ENCODE measurements at regions not wholly inside any gene's neighbourhood (a gene's known extent, or its start where the extent isn't known, plus 50 kb on each side); places are given as distances from the start of the nearest gene placed in this dataset.

DNA sequence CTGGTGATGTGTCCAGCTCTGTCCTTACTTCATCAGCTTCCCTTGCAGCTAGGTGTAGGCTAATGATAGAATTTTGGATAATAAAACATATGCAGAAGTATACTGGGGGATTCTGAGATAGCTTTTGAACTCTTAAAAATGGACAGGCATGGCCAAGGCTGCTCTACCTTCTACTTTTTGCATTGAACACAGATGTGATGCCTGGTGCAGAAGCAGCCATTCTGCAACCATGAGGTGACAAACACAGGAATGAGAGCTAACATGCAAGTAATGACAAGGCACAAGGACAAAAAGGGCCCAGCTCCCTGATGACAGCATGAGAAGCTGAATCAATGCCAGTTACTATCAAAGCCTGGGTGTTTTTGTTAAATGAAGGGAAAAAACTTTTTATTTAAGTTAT is 686.5 kb upstream of the AUTS2 start:
- FAIRE-seq: no peak
- no peaks in the 10 kb centered on the region for H3K36me3 ChIP-seq (ENCODE audit: control insufficient read depth in 2 of 3, insufficient read depth in 3 of 3, low read length in 3 of 3)
- H3K9me3 ChIP-seq (ENCODE audit: control insufficient read depth in 2 of 3, insufficient read depth in 1 of 3, low read length in 3 of 3): no peaks in the 10 kb centered on the region

GRCh38 chr7:68914006-68914405 is 684.3 kb upstream of the AUTS2 start:
- no peak for FAIRE-seq
- no peaks in the 10 kb centered on the region for H3K4me1 ChIP-seq (ENCODE audit: control insufficient read depth in 2 of 3, insufficient read depth in 2 of 3, low read depth in 1 of 3, low read length in 3 of 3)

More for the DNA sequence above, 686.5 kb upstream of the AUTS2 start:
- Histone ChIP-seq H3K4me3 (ENCODE audit: low read length in 3 of 3) (no peak overlapping the region), H3K9ac (ENCODE audit: low read length in 3 of 3) (no peak overlapping the region), H3K27me3 (ENCODE audit: control insufficient read depth, insufficient read depth, low read length) (no peaks in the 10 kb centered on the region), H3K27ac (ENCODE audit: low read depth in 2 of 2, low read length in 2 of 2) (no peak overlapping the region), H3K4me1 (ENCODE audit: control insufficient read depth in 2 of 3, insufficient read depth in 2 of 3, low read depth in 1 of 3, low read length in 3 of 3) (no peaks in the 10 kb centered on the region)
- intact Hi-C loops (cut with DNase I): no loop called here
- no peak for DNase-seq
- no peak for TF ChIP-seq CTCF (IDR thresholded peaks at IDR 0.05; ENCODE audit: borderline replicate concordance, extremely low read depth, insufficient read depth)

GRCh38 chr7:68917041-68917651 is 681.1 kb upstream of the AUTS2 start:
- no peak for DNase-seq
- FAIRE-seq: no peak
- TF ChIP-seq CTCF (IDR thresholded peaks at IDR 0.05; ENCODE audit: borderline replicate concordance, extremely low read depth, insufficient read depth): no peak
- no peaks in the 10 kb centered on the region for H3K9me3 ChIP-seq (ENCODE audit: control insufficient read depth in 2 of 3, insufficient read depth in 1 of 3, low read length in 3 of 3)
- no peaks in the 10 kb centered on the region for H3K27me3 ChIP-seq (ENCODE audit: control insufficient read depth, insufficient read depth, low read length)
- H3K4me3 ChIP-seq (ENCODE audit: low read length in 3 of 3): no peak overlapping the region
- H3K36me3 ChIP-seq (ENCODE audit: control insufficient read depth in 2 of 3, insufficient read depth in 3 of 3, low read length in 3 of 3): no peaks in the 10 kb centered on the region
- no peak overlapping the region for H3K9ac ChIP-seq (ENCODE audit: low read length in 3 of 3)
- intact Hi-C loops (cut with DNase I): no loop called here
- H3K4me1 ChIP-seq (ENCODE audit: control insufficient read depth in 2 of 3, insufficient read depth in 2 of 3, low read depth in 1 of 3, low read length in 3 of 3): no peaks in the 10 kb centered on the region
- H3K27ac ChIP-seq (ENCODE audit: low read depth in 2 of 2, low read length in 2 of 2): no peak overlapping the region

More at GRCh38 chr7:68914006-68914405, 684.3 kb upstream of the AUTS2 start:
- no peak overlapping the region for H3K9ac ChIP-seq (ENCODE audit: low read length in 3 of 3)
- H3K9me3 ChIP-seq (ENCODE audit: control insufficient read depth in 2 of 3, insufficient read depth in 1 of 3, low read length in 3 of 3): no peaks in the 10 kb centered on the region
- no peak overlapping the region for H3K27ac ChIP-seq (ENCODE audit: low read depth in 2 of 2, low read length in 2 of 2)
- no peaks in the 10 kb centered on the region for H3K27me3 ChIP-seq (ENCODE audit: control insufficient read depth, insufficient read depth, low read length)
- H3K4me3 ChIP-seq (ENCODE audit: low read length in 3 of 3): no peak overlapping the region
- H3K36me3 ChIP-seq (ENCODE audit: control insufficient read depth in 2 of 3, insufficient read depth in 3 of 3, low read length in 3 of 3): no peaks in the 10 kb centered on the region
- DNase-seq: no peak
- intact Hi-C loops (cut with DNase I): no loop called here
- TF ChIP-seq CTCF (IDR thresholded peaks at IDR 0.05; ENCODE audit: borderline replicate concordance, extremely low read depth, insufficient read depth): no peak

DNA sequence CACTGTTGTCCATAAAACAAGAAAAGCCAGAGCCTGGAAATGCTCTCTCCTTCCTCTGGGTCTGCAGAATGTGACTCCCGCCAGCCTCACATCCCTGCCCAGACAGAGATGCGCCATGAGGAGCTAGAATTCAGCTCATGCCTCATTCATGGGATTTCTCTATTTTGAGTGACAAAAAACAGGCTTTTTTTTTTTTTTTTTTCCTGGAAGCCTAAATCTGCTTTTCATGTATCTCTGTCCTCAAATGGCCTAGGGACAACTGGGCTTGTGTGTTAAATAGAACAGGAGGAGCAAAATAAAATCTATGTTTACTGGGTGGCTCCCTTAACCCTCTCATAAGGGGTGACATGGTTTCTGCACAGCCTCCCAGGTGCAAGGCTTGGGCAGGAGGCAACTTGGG is 679.7 kb upstream of the AUTS2 start:
- no peak overlapping the region for H3K27ac ChIP-seq (ENCODE audit: low read depth in 2 of 2, low read length in 2 of 2)
- H3K9me3 ChIP-seq (ENCODE audit: control insufficient read depth in 2 of 3, insufficient read depth in 1 of 3, low read length in 3 of 3): no peaks in the 10 kb centered on the region
- no peak overlapping the region for H3K4me3 ChIP-seq (ENCODE audit: low read length in 3 of 3)
- H3K27me3 ChIP-seq (ENCODE audit: control insufficient read depth, insufficient read depth, low read length): no peaks in the 10 kb centered on the region
- H3K36me3 ChIP-seq (ENCODE audit: control insufficient read depth in 2 of 3, insufficient read depth in 3 of 3, low read length in 3 of 3): no peaks in the 10 kb centered on the region
- FAIRE-seq: no peak
- DNase-seq: no peak
- no peak for TF ChIP-seq CTCF (IDR thresholded peaks at IDR 0.05; ENCODE audit: borderline replicate concordance, extremely low read depth, insufficient read depth)
- intact Hi-C loops (cut with DNase I): no loop called here
- no peaks in the 10 kb centered on the region for H3K4me1 ChIP-seq (ENCODE audit: control insufficient read depth in 2 of 3, insufficient read depth in 2 of 3, low read depth in 1 of 3, low read length in 3 of 3)
- no peak overlapping the region for H3K9ac ChIP-seq (ENCODE audit: low read length in 3 of 3)

Measured in kidney (tissue), 13 donors.